SK-N-SH (cell line): ENCODE measurements at regions not wholly inside any gene's neighbourhood (a gene's known extent, or its start where the extent isn't known, plus 50 kb on each side); places are given as distances from the start of the nearest gene placed in this dataset.

Experiments used
- CTCF ChIA-PET: fragments of 300-600, 350-600 bp; formaldehyde crosslinking; extraction: SDS; loops from one replicate; lab custom pipeline; 2021; lab: Yijun Ruan, JAX
- POLR2A ChIA-PET: fragments of 350-600 bp; sonication (Branson Sonifier 250); formaldehyde crosslinking; extraction: SDS; loops from one replicate; lab custom pipeline; 2020; ENCODE audit warnings: antibody characterized with exemption, inconsistent platforms; lab: Yijun Ruan, JAX
- DNase-seq: peaks from one replicate; pipeline ENCODE4 v3.0.0; 2012
- H2AFZ ChIP-seq: fragments of 200-600 bp; sonication (generic); 2 replicates; pipeline ENCODE4 v1.8.1; 2016; ENCODE audit warnings: antibody characterized with exemption, mild to moderate bottlenecking, low read depth
- H3F3A ChIP-seq: fragments of 200-600 bp; sonication (generic); replicated peaks from 2 replicates; pipeline ENCODE3; 2016; ENCODE audit warnings: antibody characterized with exemption, mild to moderate bottlenecking; ENCODE audit not compliant: insufficient read depth
- H3K27ac ChIP-seq, 2 experiments: fragments of 200-500 bp in 1 of 2; fragments of 200-600 bp in 1 of 2; sonication (Bioruptor generic) in 1 of 2; sonication (generic), shearing (Covaris generic) in 1 of 2; 2 replicates each; pipeline versions ENCODE4 v1.5.1 to v1.6.1; 2014 to 2016; ENCODE audit warnings: low read depth in 2 of 2, inconsistent platforms in 1 of 2, low read length in 1 of 2, mild to moderate bottlenecking in 1 of 2, mixed read lengths in 1 of 2
- H3K27me3 ChIP-seq: fragments of 200-600 bp; sonication (generic), shearing (Covaris generic); 2 replicates; pipeline ENCODE4 v1.6.1; 2016; ENCODE audit warnings: mixed run types; ENCODE audit not compliant: insufficient read depth
- H3K36me3 ChIP-seq, 2 experiments: fragments of 200-500 bp in 1 of 2; fragments of 200-600 bp in 1 of 2; sonication (Bioruptor generic) in 1 of 2; sonication (generic) in 1 of 2; replicated peaks in 1 of 2; 2 replicates each; pipeline versions ENCODE3 to v1.5.1; 2014 to 2016; ENCODE audit warnings: low read length in 1 of 2, mild to moderate bottlenecking in 1 of 2; ENCODE audit not compliant: insufficient read depth in 2 of 2, control insufficient read depth in 1 of 2
- H3K4me1 ChIP-seq, 2 experiments: fragments of 200-500 bp in 1 of 2; fragments of 200-600 bp in 1 of 2; sonication (Bioruptor generic) in 1 of 2; sonication (generic), shearing (Covaris generic) in 1 of 2; 2 replicates each; pipeline versions ENCODE4 v1.5.1 to v1.6.1; 2014 to 2016; ENCODE audit warnings: low read depth in 1 of 2, low read length in 1 of 2, mixed run types in 1 of 2; ENCODE audit not compliant: insufficient read depth in 2 of 2, control insufficient read depth in 1 of 2
- H3K4me2 ChIP-seq: fragments of 200-600 bp; sonication (generic), shearing (Covaris generic); 2 replicates; pipeline ENCODE4 v1.6.1; 2017; ENCODE audit warnings: mixed run types
- H3K4me3 ChIP-seq, 2 experiments: fragments of 200-500 bp in 1 of 2; fragments of 200-600 bp in 1 of 2; sonication (Bioruptor generic) in 1 of 2; sonication (generic), shearing (Covaris generic) in 1 of 2; 2 replicates each; pipeline versions ENCODE4 v1.5.1 to v1.8.1; 2014 to 2016; ENCODE audit warnings: low read depth in 2 of 2, inconsistent platforms in 1 of 2, low read length in 1 of 2, mild to moderate bottlenecking in 1 of 2, mixed read lengths in 1 of 2, moderate library complexity in 1 of 2
- H3K79me2 ChIP-seq: fragments of 200-600 bp; sonication (generic); 2 replicates; pipeline ENCODE4 v1.8.1; 2017; ENCODE audit warnings: mild to moderate bottlenecking; ENCODE audit not compliant: insufficient read depth
- H3K9ac ChIP-seq: fragments of 200-600 bp; sonication (generic); 2 replicates; pipeline ENCODE4 v1.6.1; 2017; ENCODE audit warnings: mixed run types
- H3K9me2 ChIP-seq: fragments of 200-600 bp; sonication (generic); 2 replicates; pipeline ENCODE4 v1.6.1; 2017; ENCODE audit warnings: mixed run types
- H3K9me3 ChIP-seq: fragments of 200-600 bp; sonication (generic); 2 replicates; pipeline ENCODE4 v1.6.1; 2017; ENCODE audit warnings: mixed run types, mild to moderate bottlenecking, moderate library complexity
- H4K20me1 ChIP-seq: fragments of 200-600 bp; sonication (generic); 2 replicates; pipeline ENCODE4 v1.6.1; 2017; ENCODE audit warnings: mild to moderate bottlenecking, mixed run types; ENCODE audit not compliant: insufficient read depth
- CHD2 ChIP-seq: fragments of 150-350 bp; IDR thresholded peaks from 2 replicates; pipeline ENCODE4 v1.6.1; 2018; ENCODE audit warnings: low read length; ENCODE audit not compliant: partially characterized antibody
- ELF1 ChIP-seq: IDR thresholded peaks from 2 replicates; pipeline ENCODE4 v1.4.0; 2012
- EP300 ChIP-seq, 2 experiments: IDR thresholded peaks; 2 replicates each; pipeline versions ENCODE4 v1.4.0 to v1.6.1; 2012; ENCODE audit warnings: borderline replicate concordance in 1 of 2, low read depth in 1 of 2, low read length in 1 of 2
- FOSL2 ChIP-seq: IDR thresholded peaks from 2 replicates; pipeline ENCODE4 v1.4.0; 2012; ENCODE audit warnings: low read depth, mild to moderate bottlenecking, moderate library complexity, borderline replicate concordance
- FOXJ3 ChIP-seq: sonication (generic); formaldehyde crosslinking; IDR thresholded peaks from 2 replicates; pipeline ENCODE4 v1.5.1; 2020; ENCODE audit warnings: mild to moderate bottlenecking, missing genetic modification reagents
- FOXM1 ChIP-seq: IDR thresholded peaks from 2 replicates; pipeline ENCODE4 v1.4.0; 2012; ENCODE audit warnings: low read depth, mild to moderate bottlenecking
- GABPA ChIP-seq: IDR thresholded peaks from 2 replicates; pipeline ENCODE4 v1.4.0; 2012; ENCODE audit warnings: low read depth, mild to moderate bottlenecking
- IRF3 ChIP-seq: fragments of 150-350 bp; IDR thresholded peaks from 2 replicates; pipeline ENCODE4 v1.6.1; 2016; ENCODE audit warnings: mild to moderate bottlenecking, low read depth, low read length
- MEF2A ChIP-seq: IDR thresholded peaks from 2 replicates; pipeline ENCODE4 v1.4.0; 2012; ENCODE audit warnings: low read depth, borderline replicate concordance
- NRF1 ChIP-seq: IDR thresholded peaks from 2 replicates; pipeline ENCODE4 v1.6.1; 2012; ENCODE audit warnings: low read depth, mild to moderate bottlenecking, low read length
- PBX3 ChIP-seq: IDR thresholded peaks from 2 replicates; pipeline ENCODE4; 2012
- POLR2AphosphoS5 ChIP-seq: IDR thresholded peaks from 2 replicates; pipeline ENCODE4 v1.6.1; 2012; ENCODE audit warnings: low read depth, low read length
- RAD21 ChIP-seq: IDR thresholded peaks from 2 replicates; pipeline ENCODE4 v1.6.1; 2012; ENCODE audit warnings: mild to moderate bottlenecking, low read length
- RCOR1 ChIP-seq: fragments of 150-350 bp; IDR thresholded peaks from 2 replicates; pipeline ENCODE4 v1.6.1; 2017; ENCODE audit warnings: antibody characterized with exemption, low read length
- SIN3A ChIP-seq: IDR thresholded peaks from 2 replicates; pipeline ENCODE4 v1.6.1; 2012; ENCODE audit warnings: low read depth, mild to moderate bottlenecking, low read length, moderate library complexity, borderline replicate concordance
- SMC3 ChIP-seq: IDR thresholded peaks from 2 replicates; pipeline ENCODE4 v1.6.1; 2012; ENCODE audit warnings: low read depth, low read length, improper control_type of control experiment
- TAF1 ChIP-seq: IDR thresholded peaks from 2 replicates; pipeline ENCODE4 v1.6.1; 2012; ENCODE audit warnings: low read depth, mild to moderate bottlenecking, low read length, moderate library complexity, borderline replicate concordance
- TCF12 ChIP-seq: IDR thresholded peaks from 2 replicates; pipeline ENCODE4 v1.4.0; 2012
- TEAD4 ChIP-seq: IDR thresholded peaks from 2 replicates; pipeline ENCODE4 v1.4.0; 2012; ENCODE audit warnings: mild to moderate bottlenecking, borderline replicate concordance; ENCODE audit not compliant: insufficient read depth
- USF1 ChIP-seq: IDR thresholded peaks from 2 replicates; pipeline ENCODE4 v1.4.0; 2012; ENCODE audit warnings: low read depth, borderline replicate concordance
- USF2 ChIP-seq: fragments of 150-350 bp; IDR thresholded peaks from 2 replicates; pipeline ENCODE4 v1.6.1; 2017; ENCODE audit warnings: antibody characterized with exemption, low read length, low read depth, borderline replicate concordance
- YY1 ChIP-seq: IDR thresholded peaks from 2 replicates; pipeline ENCODE4 v1.4.0; 2012; ENCODE audit warnings: low read depth, mild to moderate bottlenecking
- WGBS: methylation state at CpG from one replicate; pipeline ENCODE4 v1.1.6; 2017; ENCODE audit warnings: low lambda C conversion rate; 5-methylcytosine and 5-hydroxymethylcytosine counted together

GRCh38 chr3:66803206-66803605 lies 194.9 kb upstream of the KBTBD8 start:
- no peaks in the 10 kb centered on the region for H3K27me3 ChIP-seq
- no peak overlapping the region for H3K27ac ChIP-seq
- DNase-seq: no peak
- no peaks in the 10 kb centered on the region for H3K9me3 ChIP-seq
- H4K20me1 ChIP-seq: no peaks in the 10 kb centered on the region
- no peak overlapping the region for H3K4me2 ChIP-seq
- CTCF ChIA-PET: interaction anchor here (0.6 to 2.8 kb wide), 8 partner anchors 12 to 549 kb away, joined by 3 to 12 read pairs (median 4); no protein-coding TSS in a partner anchor
- no peaks in the 10 kb centered on the region for H3K4me1 ChIP-seq
- H2AFZ ChIP-seq: no peak overlapping the region
- no peaks in the 10 kb centered on the region for H3F3A ChIP-seq
- no peaks in the 10 kb centered on the region for H3K79me2 ChIP-seq
- no peak overlapping the region; a peak in 1 of 4 replicates for H3K4me3 ChIP-seq
- H3K9ac ChIP-seq: no peak overlapping the region
- no peak for TF ChIP-seq NRF1
- no peak for TF ChIP-seq EP300 (IDR thresholded peaks at IDR 0.05; ENCODE audit: borderline replicate concordance in 1 of 2, low read depth in 1 of 2, low read length in 1 of 2)
- TF ChIP-seq YY1: no peak
- TF ChIP-seq RCOR1: no peak
- TF ChIP-seq MEF2A: no peak
- TF ChIP-seq, all 33 proteins: peak for 0
- POLR2A ChIA-PET: no interaction called here
- no peaks in the 10 kb centered on the region for H3K36me3 ChIP-seq
- WGBS: 83% methylated on average over 2 of the region's 2 CpGs
- H3K9me2 ChIP-seq: no peaks in the 10 kb centered on the region

- Histone ChIP-seq H3K79me2 (no peaks in the 10 kb centered on the region), H3K9ac (no peak overlapping the region), H3K36me3 (no peaks in the 10 kb centered on the region), H3K27me3 (no peaks in the 10 kb centered on the region), H2AFZ (no peak overlapping the region), H3K27ac (no peak overlapping the region), H3K9me3 (no peaks in the 10 kb centered on the region), H3K9me2 (no peaks in the 10 kb centered on the region), H3K4me2 (no peak overlapping the region), H4K20me1 (no peaks in the 10 kb centered on the region), H3K4me3 (no peak overlapping the region), H3F3A (no peaks in the 10 kb centered on the region), H3K4me1 (no peaks in the 10 kb centered on the region)
- WGBS: 68% methylated on average over 7 of the region's 7 CpGs
- TF ChIP-seq RAD21 (no peak), FOSL2 (no peak), FOXM1 (no peak), TEAD4 (no peak), USF1 (no peak), USF2 (no peak), SMC3 (no peak), MEF2A (no peak), PBX3 (no peak), POLR2AphosphoS5 (no peak), TCF12 (no peak), SIN3A (no peak), FOXJ3 (no peak), TAF1 (no peak), ELF1 (no peak), GABPA (no peak), CHD2 (no peak), IRF3 (no peak), RCOR1 (no peak)
- DNase-seq: no peak
- POLR2A ChIA-PET: no interaction called here
- CTCF ChIA-PET: interaction anchor here (0.6 to 2.8 kb wide), 8 partner anchors 11 to 969 kb away, joined by 3 to 12 read pairs (median 4); no protein-coding TSS in a partner anchor
Measured at GRCh38 chr3:66803721-66804695, 194.1 kb upstream of the KBTBD8 start.
